Activated CD8-positive, alpha-beta memory T cell treated with anti-CD3 and anti-CD28 coated beads, Interleukin-2, amount 50 U/mL, for 24 hours (primary cell): ENCODE measurements at regions not wholly inside any gene's neighbourhood (a gene's known extent, or its start where the extent isn't known, plus 50 kb on each side); places are given as distances from the start of the nearest gene placed in this dataset.

Source experiments
- DNase-seq: peaks from one replicate; pipeline ENCODE4 v3.0.0-alpha.2; 2020; ENCODE audit errors: extremely low read depth

GRCh38 chr1:5238351-5239130 is 584.1 kb downstream of the AJAP1 start:
- DNase-seq = no peak

GRCh38 chr1:5235355-5235899 is 581.0 kb downstream of the AJAP1 start:
- no peak for DNase-seq

GRCh38 chr1:5232537-5232936 is 578.1 kb downstream of the AJAP1 start:
- no peak for DNase-seq

GRCh38 chr1:5231541-5232315 is 577.3 kb downstream of the AJAP1 start:
- DNase-seq = no peak

- DNase-seq = no peak
These were observed 572.7 kb downstream of the AJAP1 start for GRCh38 chr1:5227114-5227513.

- DNase-seq = no peak
These were observed 571.6 kb downstream of the AJAP1 start for GRCh38 chr1:5225707-5226704.

- no peak for DNase-seq
These were observed 568.8 kb downstream of the AJAP1 start for GRCh38 chr1:5223206-5223605.

GRCh38 chr1:5222626-5223025 is 568.2 kb downstream of the AJAP1 start:
- DNase-seq = no peak

GRCh38 chr1:5221451-5221850 is 567.0 kb downstream of the AJAP1 start:
- no peak for DNase-seq

- DNase-seq = no peak
These were observed 566.4 kb downstream of the AJAP1 start for GRCh38 chr1:5220821-5221220.

- DNase-seq = no peak
These were observed 566.0 kb downstream of the AJAP1 start for GRCh38 chr1:5220421-5220820.

GRCh38 chr1:5200006-5200405 is 545.6 kb downstream of the AJAP1 start:
- no peak for DNase-seq

- no peak for DNase-seq
These were observed 543.9 kb downstream of the AJAP1 start for GRCh38 chr1:5198328-5198727.

GRCh38 chr1:5191470-5191869 is 537.1 kb downstream of the AJAP1 start:
- no peak for DNase-seq

- DNase-seq = no peak
These were observed 535.0 kb downstream of the AJAP1 start for GRCh38 chr1:5189384-5189783.

GRCh38 chr1:5165762-5166161 is 511.4 kb downstream of the AJAP1 start:
- DNase-seq = no peak

GRCh38 chr1:5164158-5164557 is 509.7 kb downstream of the AJAP1 start:
- DNase-seq = no peak

GRCh38 chr1:5161372-5161771 is 507.0 kb downstream of the AJAP1 start:
- DNase-seq = no peak

- DNase-seq = no peak
These were observed 502.8 kb downstream of the AJAP1 start for GRCh38 chr1:5157175-5157574.

GRCh38 chr1:5156416-5157120 is 502.2 kb downstream of the AJAP1 start:
- no peak for DNase-seq

- DNase-seq = no peak
These were observed 497.1 kb downstream of the AJAP1 start for GRCh38 chr1:5151511-5151910.
